SK-MEL-5 (cell line): ENCODE measurements at regions not wholly inside any gene's neighbourhood (a gene's known extent, or its start where the extent isn't known, plus 50 kb on each side); places are given as distances from the start of the nearest gene placed in this dataset.
"Not testable (repeated sequence)": the region's sequence is repeated elsewhere in the genome, so short reads cannot be mapped to it uniquely, and the experiment has no call there.

Experiments used
- DNase-seq: peaks from one replicate; pipeline ENCODE4 v3.0.0-alpha.2; 2016; ENCODE audit warnings: low read depth, low spot score
- in situ Hi-C: cut with HindIII; loops from 2 replicates; pipeline ENCODE4 v1.10.0; 2016; ENCODE audit warnings: low sequenced_read_pairs, high pct_unique_total_duplicates, low pct_unique_long_range_greater_than_20kb

- in situ Hi-C loops = no loop called here
- DNase-seq = no peak
Observed at GRCh38 chr16:7910116-7910515, 577.5 kb downstream of the RBFOX1 start.

- DNase-seq = no peak
- in situ Hi-C loops = no loop called here
Observed at GRCh38 chr16:7888411-7888810, 555.8 kb downstream of the RBFOX1 start.

DNA sequence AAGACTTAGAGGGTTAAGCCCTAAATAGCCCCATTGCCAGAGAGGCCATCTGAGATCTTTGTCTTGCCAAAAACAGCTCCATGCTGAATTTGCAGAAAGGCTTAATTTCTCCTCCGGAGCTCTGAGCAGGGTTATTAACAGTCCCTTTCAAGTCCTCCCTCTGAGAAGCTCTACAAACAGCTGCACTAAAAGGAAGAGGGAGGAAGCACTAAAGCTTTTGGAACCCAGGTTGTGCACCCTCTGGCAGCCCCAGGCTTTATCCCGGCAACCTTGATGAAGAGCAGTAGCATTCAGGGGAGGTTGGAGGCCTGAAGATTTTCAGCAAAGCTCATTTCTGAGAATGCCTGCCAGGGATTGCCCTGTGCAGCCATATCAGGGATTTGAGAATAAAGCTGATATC is 554.7 kb downstream of the RBFOX1 start:
- DNase-seq = no peak
- in situ Hi-C loops = no loop called here

- in situ Hi-C loops = no loop called here
Observed at GRCh38 chr16:7871979-7872378, 539.3 kb downstream of the RBFOX1 start.

GRCh38 chr16:7871371-7871770 is 538.7 kb downstream of the RBFOX1 start:
- no peak for DNase-seq
- in situ Hi-C loops = no loop called here

More at GRCh38 chr16:7871979-7872378, 539.3 kb downstream of the RBFOX1 start:
- DNase-seq = no peak

DNA sequence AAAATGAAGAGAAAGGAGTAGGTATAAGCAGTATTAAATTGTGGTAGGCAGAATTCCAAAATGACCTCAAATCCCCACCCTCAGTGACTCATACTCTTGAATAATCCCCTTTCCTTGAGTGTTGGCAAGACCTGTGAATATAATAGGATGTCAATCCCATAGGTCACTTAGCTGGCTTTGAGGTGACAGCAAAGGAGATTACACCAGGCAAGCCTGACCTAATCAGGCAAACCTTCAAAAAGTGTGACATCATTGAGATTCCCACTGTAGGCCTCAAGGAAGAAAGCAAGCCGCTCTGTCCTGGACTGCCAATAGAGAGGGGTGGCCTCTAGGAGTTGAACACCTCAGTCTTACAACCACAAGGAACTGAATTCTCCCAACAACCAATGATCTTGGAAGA is 535.2 kb downstream of the RBFOX1 start:
- DNase-seq = no peak
- in situ Hi-C loops = no loop called here

GRCh38 chr16:7866144-7866543 is 533.5 kb downstream of the RBFOX1 start:
- in situ Hi-C loops = no loop called here
- DNase-seq = no peak

DNA sequence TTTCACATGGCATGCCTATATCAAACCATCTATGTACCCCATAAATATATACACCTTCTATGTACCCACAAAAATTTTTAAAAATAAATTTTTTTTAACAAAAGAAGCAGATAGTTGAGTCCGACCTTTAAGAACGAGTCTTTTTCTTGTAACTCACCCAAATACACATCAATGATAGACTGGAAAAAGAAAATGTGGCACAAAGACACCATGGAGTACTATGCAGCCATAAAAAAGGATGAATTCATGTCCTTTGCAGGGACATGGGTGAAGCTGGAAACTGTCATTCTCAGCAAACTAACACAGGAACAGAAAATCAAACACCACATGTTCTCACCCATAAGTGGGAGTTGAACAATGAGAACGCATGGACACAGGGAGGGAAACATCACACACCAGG is 532.7 kb downstream of the RBFOX1 start:
- DNase-seq, in situ Hi-C loops: not testable (repeated sequence)

DNA sequence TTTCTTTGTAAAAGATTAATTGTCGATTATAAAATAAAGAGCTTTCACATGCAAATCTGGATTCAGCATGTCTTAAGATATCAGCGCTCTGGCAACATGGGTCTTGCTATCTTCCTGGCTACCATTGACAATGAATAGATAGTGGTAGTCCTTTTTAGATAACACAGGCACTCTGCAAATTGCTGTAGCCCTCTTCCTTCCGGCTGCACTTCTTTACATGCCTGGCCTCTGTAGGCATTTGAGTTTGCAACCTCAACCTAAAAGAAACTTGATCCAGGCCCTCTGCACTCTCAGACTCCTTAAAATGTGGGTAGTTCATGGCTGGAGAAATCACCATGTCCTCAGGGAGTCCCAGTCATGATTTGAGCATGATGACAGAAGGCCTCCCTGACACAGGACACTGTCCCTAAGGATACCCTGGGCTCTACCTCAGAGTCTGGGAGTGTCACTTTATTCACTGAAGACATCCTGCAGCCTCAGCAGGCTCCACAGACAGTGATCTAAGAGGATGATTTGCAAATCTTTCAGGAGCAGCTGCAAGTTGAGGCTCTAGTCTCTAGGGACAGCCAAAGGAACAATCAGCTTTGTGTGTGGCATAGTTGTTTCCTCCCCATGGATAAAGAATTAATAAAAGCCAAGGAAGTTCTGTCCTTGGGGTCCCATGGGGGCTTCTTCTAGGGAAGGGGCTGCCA is 529.4 kb downstream of the RBFOX1 start:
- in situ Hi-C loops = no loop called here

DNA sequence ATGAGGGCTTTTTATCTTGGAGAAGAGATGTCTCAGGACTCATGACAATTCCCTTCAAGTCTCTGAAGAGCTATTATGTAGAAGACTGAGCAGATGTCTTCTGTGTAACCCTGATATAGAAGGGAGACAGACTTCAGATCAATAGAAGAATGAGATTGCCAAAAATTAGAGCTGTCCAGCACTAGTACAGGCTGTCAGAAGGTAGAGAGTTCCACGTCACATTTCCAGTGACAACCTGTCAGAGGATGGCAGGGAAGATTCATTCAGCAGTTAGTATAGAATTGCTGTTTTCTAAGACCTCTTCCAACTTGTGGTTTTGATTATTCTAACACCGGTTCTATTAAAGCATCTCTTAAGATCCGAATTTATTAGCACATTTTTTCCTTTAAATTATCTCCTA is 520.6 kb downstream of the RBFOX1 start:
- DNase-seq = no peak
- in situ Hi-C loops = no loop called here

More for the DNA sequence above, 529.4 kb downstream of the RBFOX1 start:
- no peak for DNase-seq

- DNase-seq = no peak
- in situ Hi-C loops = no loop called here
Observed at GRCh38 chr16:7849841-7850240, 517.2 kb downstream of the RBFOX1 start.

DNA sequence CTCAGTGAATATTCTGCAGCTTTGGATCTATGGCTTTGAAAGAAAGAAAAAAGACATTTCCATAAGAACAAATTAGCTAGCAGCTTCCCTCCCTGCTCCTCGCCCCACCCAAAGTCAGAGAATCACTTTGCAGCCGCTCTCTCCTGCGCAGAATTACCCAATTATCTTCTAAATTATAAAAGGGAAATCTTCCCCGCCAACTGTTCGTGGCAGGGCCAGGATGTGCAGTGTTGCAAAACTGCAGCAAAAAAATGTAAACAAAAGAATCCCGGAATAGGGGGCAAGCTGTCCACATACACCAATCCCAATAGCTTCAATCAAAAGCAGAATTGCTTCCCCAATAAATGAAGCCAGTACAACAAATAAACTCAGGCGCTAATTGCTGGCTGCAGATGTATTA is 510.6 kb downstream of the RBFOX1 start:
- in situ Hi-C loops = no loop called here
- no peak for DNase-seq

GRCh38 chr16:7839568-7839967 is 506.9 kb downstream of the RBFOX1 start:
- no peak for DNase-seq
- in situ Hi-C loops = no loop called here

DNA sequence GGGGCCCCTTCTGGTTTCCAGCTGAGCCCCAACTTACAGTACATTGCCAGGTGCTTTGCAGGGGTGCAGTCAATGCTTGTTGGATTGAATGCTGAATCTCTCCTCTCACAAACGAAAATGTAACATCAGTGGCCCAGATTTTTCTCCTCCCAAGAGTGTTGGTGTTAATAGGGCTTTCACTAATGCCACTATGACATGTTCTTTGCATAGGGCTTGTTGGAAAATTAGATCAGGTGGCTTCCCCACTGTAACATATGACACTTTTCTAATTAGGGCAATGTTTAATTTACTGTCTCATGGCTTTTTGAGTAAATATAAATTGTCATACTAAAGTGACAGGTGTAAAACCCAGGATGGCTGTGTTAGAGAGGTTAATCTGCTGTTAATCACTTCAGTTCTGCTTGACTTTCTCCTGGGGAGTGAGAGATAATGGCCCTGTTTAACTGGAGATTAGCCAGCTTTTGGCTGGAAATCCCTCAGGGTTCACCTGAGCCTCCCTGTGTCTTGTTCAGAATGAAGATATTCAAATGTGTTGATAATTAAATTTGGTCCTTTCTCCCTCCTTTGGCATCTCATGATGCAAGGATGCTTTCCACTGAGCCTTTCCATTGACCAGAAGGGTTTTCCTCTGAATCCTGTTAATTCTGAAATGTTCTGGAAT is 502.3 kb downstream of the RBFOX1 start:
- in situ Hi-C loops = no loop called here
- no peak for DNase-seq

DNA sequence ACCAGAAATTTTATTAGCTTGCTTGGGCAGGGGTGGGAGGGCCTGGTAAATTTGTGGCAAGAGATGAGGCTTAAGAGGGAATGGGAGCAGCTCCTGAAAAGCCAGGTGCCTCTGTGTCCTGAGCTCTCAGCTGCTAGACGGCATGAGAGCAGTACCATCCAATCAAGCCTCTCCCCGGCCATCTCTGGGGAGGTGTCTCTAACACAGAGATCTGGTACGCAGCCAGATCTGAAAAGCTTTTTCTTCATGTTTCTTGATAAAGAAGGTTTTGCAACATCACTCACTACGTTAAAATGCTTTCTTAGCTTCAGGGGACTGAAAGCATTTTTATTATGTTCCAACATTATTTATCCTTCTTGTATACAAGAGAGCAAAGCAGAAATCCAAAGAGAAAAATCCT is 488.2 kb downstream of the RBFOX1 start:
- no peak for DNase-seq
- in situ Hi-C loops = no loop called here

- DNase-seq = no peak
- in situ Hi-C loops = no loop called here
Observed at GRCh38 chr16:7805686-7806396, 473.2 kb downstream of the RBFOX1 start.

DNA sequence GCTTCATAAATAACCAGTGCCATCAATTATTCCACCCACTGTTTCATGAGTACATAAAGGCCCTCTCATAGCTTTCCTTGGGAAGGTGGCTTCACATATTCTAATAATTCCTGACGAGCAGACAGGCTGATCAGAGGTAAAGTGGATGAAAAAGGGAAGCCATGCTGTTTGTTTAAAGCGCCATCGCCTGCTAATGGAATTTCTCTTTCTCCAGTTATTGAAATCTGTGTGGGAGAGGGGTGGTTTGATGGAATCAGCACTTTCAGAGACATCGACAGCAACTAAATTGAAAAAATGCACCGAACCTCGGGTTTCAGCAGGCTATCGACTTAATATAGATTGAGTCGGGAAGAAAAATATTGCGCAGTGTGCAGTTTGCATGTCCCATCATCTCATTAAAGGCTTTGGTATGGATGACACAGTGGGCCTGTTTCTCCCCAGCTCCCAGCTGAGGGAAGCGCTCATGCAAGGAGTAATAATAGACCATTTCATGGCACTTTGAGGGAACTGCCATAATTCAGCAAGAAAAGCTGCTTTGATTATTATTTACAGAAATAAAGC is 472.1 kb downstream of the RBFOX1 start:
- DNase-seq = no peak
- in situ Hi-C loops = no loop called here

DNA sequence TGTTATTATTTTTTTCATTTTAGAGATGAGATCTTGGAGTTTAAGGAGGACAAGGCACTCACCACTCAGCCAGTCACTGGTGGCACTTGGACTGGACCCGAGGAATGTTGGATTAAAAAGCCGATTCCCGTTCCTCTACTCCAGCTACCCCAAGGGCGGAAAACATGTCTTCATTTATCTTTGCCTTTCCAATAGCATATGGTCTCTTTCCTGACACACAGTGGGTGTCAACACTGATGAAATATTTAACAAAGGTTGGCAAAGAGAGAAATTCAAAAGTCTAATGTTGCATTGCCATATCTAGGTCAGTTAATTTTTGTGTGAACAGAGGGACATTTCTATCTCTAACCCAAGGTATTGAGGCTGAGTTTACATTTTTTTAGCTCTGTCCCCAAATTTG is 459.7 kb downstream of the RBFOX1 start:
- in situ Hi-C loops = no loop called here
- no peak for DNase-seq
